ENCODE measurements at regions not wholly inside any gene's neighbourhood (a gene's known extent, or its start where the extent isn't known, plus 50 kb on each side); places are given as distances from the start of the nearest gene placed in this dataset.

GRCh38 chr2:204037286-204037685 is 100.7 kb downstream of the ICOS start:
- Mint-ChIP-seq H3K4me3 (no peak overlapping the region), H3K27me3 (ENCODE audit: insufficient read depth, low read depth, poor library complexity) (no peaks in the 10 kb centered on the region), H3K27ac (no peak overlapping the region), H3K36me3 (ENCODE audit: low read depth) (no peaks in the 10 kb centered on the region; the same call in 2 of the 3 replicates), H3K9me3 (peaks cover 3% of the 10 kb centered on the region; the same call in 2 of the 3 replicates), H3K4me1 (no peaks in the 10 kb centered on the region)
- Histone ChIP-seq H3K27me3 (ENCODE audit: insufficient read depth) (no peaks in the 10 kb centered on the region), H3K9me2 (ENCODE audit: insufficient read depth) (0 out of 2 replicates have a peak, but pooled peaks cover 5% of the 10 kb centered on the region), H3K4me2 (no peak overlapping the region), H3F3A (replicated peaks; ENCODE audit: low read depth) (no peaks in the 10 kb centered on the region), H4K20me1 (replicated peaks; ENCODE audit: insufficient read depth) (no peaks in the 10 kb centered on the region), H3K4me3 (no peak overlapping the region), H3K79me2 (replicated peaks; ENCODE audit: insufficient read depth) (no peaks in the 10 kb centered on the region), H3K27ac (ENCODE audit: low read depth) (no peak overlapping the region), H3K36me3 (ENCODE audit: insufficient read depth) (no peaks in the 10 kb centered on the region), H3K4me1 (ENCODE audit: insufficient read depth) (no peaks in the 10 kb centered on the region), H2AFZ (no peak overlapping the region)
- ATAC-seq = no peak
- no peak for TF ChIP-seq POLR2AphosphoS5 (IDR thresholded peaks at IDR 0.05; ENCODE audit: low read depth)
- TF ChIP-seq NANOG (IDR thresholded peaks at IDR 0.05; ENCODE audit: borderline replicate concordance) = no peak
- DNase-seq (ENCODE audit: low spot score) = no peak

- peaks cover 2% of the 10 kb centered on the region for H3K27me3 Mint-ChIP-seq (ENCODE audit: insufficient read depth, low read depth, poor library complexity)
Observed at GRCh38 chr2:204039298-204039838, 102.8 kb downstream of the ICOS start.

GRCh38 chr2:204040016-204040415 is 103.5 kb downstream of the ICOS start:
- Mint-ChIP-seq H3K4me1 (no peaks in the 10 kb centered on the region), H3K27ac (no peak overlapping the region), H3K27me3 (ENCODE audit: insufficient read depth, low read depth, poor library complexity) (peaks cover 2% of the 10 kb centered on the region), H3K4me3 (no peak overlapping the region), H3K9me3 (peaks cover 8% of the 10 kb centered on the region), H3K36me3 (ENCODE audit: low read depth) (no peaks in the 10 kb centered on the region; the same call in 2 of the 3 replicates)
- H3K4me3 ChIP-seq = no peak overlapping the region
- no peaks in the 10 kb centered on the region for H3K4me1 ChIP-seq (ENCODE audit: insufficient read depth)
- no peaks in the 10 kb centered on the region for H3K27me3 ChIP-seq (ENCODE audit: insufficient read depth)
- H3K36me3 ChIP-seq (ENCODE audit: insufficient read depth) = no peaks in the 10 kb centered on the region
- ATAC-seq (no peak), DNase-seq (ENCODE audit: low spot score) (no peak)
- no peaks in the 10 kb centered on the region for H3K79me2 ChIP-seq (replicated peaks; ENCODE audit: insufficient read depth)
- no peaks in the 10 kb centered on the region for H4K20me1 ChIP-seq (replicated peaks; ENCODE audit: insufficient read depth)
- H3K4me2 ChIP-seq = no peak overlapping the region
- no peak overlapping the region for H2AFZ ChIP-seq
- H3F3A ChIP-seq (replicated peaks; ENCODE audit: low read depth) = no peaks in the 10 kb centered on the region
- 0 out of 2 replicates have a peak, but pooled peaks cover 5% of the 10 kb centered on the region for H3K9me2 ChIP-seq (ENCODE audit: insufficient read depth)
- TF ChIP-seq CTCF (conservative IDR thresholded peaks at IDR 0.05; ENCODE audit: low read depth in 2 of 2) (no peak), REST (IDR thresholded peaks at IDR 0.05; ENCODE audit: unreplicated experiment) (no peak), CREB1 (CRISPR knock-in tag; IDR thresholded peaks at IDR 0.05; ENCODE audit: low read depth) (no peak), POLR2AphosphoS5 (IDR thresholded peaks at IDR 0.05; ENCODE audit: low read depth) (no peak), JUNB (IDR thresholded peaks at IDR 0.05; ENCODE audit: unreplicated experiment) (no peak), NANOG (IDR thresholded peaks at IDR 0.05; ENCODE audit: borderline replicate concordance) (no peak), STAT1 (IDR thresholded peaks at IDR 0.05; ENCODE audit: unreplicated experiment) (no peak), ZNF331 (CRISPR knock-in tag; IDR thresholded peaks at IDR 0.05; ENCODE audit: low read depth) (no peak)
- no peak overlapping the region for H3K27ac ChIP-seq (ENCODE audit: low read depth)

More at GRCh38 chr2:204039298-204039838, 102.8 kb downstream of the ICOS start:
- ATAC-seq (no peak), DNase-seq (ENCODE audit: low spot score) (no peak)
- Histone ChIP-seq H3K4me3 (no peak overlapping the region), H3K27me3 (ENCODE audit: insufficient read depth) (no peaks in the 10 kb centered on the region), H2AFZ (no peak overlapping the region; the same call in 1 of the 2 replicates), H3K4me1 (ENCODE audit: insufficient read depth) (no peaks in the 10 kb centered on the region), H3K4me2 (no peak overlapping the region), H3K36me3 (ENCODE audit: insufficient read depth) (no peaks in the 10 kb centered on the region), H4K20me1 (replicated peaks; ENCODE audit: insufficient read depth) (no peaks in the 10 kb centered on the region), H3K27ac (ENCODE audit: low read depth) (no peak overlapping the region), H3K79me2 (replicated peaks; ENCODE audit: insufficient read depth) (no peaks in the 10 kb centered on the region), H3F3A (replicated peaks; ENCODE audit: low read depth) (no peaks in the 10 kb centered on the region), H3K9me2 (ENCODE audit: insufficient read depth) (0 out of 2 replicates have a peak, but pooled peaks cover 5% of the 10 kb centered on the region)
- Mint-ChIP-seq H3K36me3 (ENCODE audit: low read depth) (no peaks in the 10 kb centered on the region; the same call in 2 of the 3 replicates), H3K9me3 (peaks cover 8% of the 10 kb centered on the region), H3K27ac (no peak overlapping the region), H3K4me3 (no peak overlapping the region), H3K4me1 (no peaks in the 10 kb centered on the region)
- TF ChIP-seq ZNF114 (CRISPR knock-in tag; IDR thresholded peaks at IDR 0.05) = no peak
- no peak for TF ChIP-seq CREB1 (CRISPR knock-in tag; IDR thresholded peaks at IDR 0.05; ENCODE audit: low read depth)

Measured in GM23338 (cell line).